ENCODE measurements at regions not wholly inside any gene's neighbourhood (a gene's known extent, or its start where the extent isn't known, plus 50 kb on each side); places are given as distances from the start of the nearest gene placed in this dataset.

DNA sequence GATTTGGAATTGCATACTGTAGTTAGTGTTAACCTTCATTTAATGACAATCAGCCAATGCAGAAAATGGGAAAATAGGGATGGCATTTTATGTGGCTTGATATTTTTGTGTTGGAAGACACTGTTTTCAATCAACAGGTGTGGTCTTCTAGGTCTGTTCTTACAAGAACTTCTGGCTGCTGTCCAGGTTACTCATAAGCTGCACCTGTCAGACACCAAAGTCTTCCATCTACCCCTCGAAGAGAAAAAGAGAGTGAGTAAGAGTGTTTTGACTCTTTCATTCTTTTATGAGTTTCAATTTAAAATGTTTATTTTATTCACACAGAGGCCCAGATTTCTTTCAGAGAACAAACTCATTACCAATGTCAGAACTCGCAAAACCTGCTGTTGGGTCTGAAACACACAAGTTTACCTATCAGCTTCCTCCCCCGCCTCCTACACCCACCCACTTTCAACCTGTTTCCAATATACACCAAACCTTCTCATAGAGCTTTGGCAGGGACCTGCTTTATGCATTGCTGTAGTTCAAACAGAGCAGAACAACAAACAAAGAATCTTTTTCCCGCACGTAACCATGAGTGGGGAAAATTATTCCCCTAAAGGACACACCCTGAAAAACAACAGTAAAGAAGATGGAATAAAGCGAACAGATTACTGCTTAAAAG lies 767.7 kb upstream of the ALCAM start:
- no peaks in the 10 kb centered on the region for H3K4me1 Mint-ChIP-seq

GRCh38 chr3:104604326-104605010 lies 762.2 kb upstream of the ALCAM start:
- H3K9me3 ChIP-seq (ENCODE audit: control insufficient read depth in 1 of 2, low read length in 2 of 2): no peaks in the 10 kb centered on the region
- H3K27ac ChIP-seq (ENCODE audit: low read depth, low read length): no peak overlapping the region
- Mint-ChIP-seq H3K9me3 (no peaks in the 10 kb centered on the region), H3K36me3 (no peaks in the 10 kb centered on the region), H3K4me1 (peaks cover 0 to 5% (median under 1%) of the 10 kb centered on the region in 4 donors), H3K4me3 (no peak overlapping the region), H3K27ac (no peak overlapping the region), H3K27me3 (peaks cover 0 to 5% of the 10 kb centered on the region in 2 donors)
- no peak for DNase-seq
- H3K4me3 ChIP-seq (ENCODE audit: low read length in 2 of 2): no peak overlapping the region
- intact Hi-C loops (cut with micrococcal nuclease): no loop called here
- CTCF ChIA-PET (ENCODE audit: partially characterized antibody): interaction anchor here (1.1 kb wide), 1 partner anchor 36 kb away, joined by 3 read pairs; no protein-coding TSS in a partner anchor
- no peaks in the 10 kb centered on the region for H3K36me3 ChIP-seq (ENCODE audit: insufficient read depth, low read length)
- H3K27me3 ChIP-seq (ENCODE audit: insufficient read depth, low read length): no peaks in the 10 kb centered on the region
- POLR2A ChIA-PET (ENCODE audit: partially characterized antibody): no interaction called here
- no peaks in the 10 kb centered on the region for H3K4me1 ChIP-seq (ENCODE audit: insufficient read depth, low read length)

More for the DNA sequence above, 767.7 kb upstream of the ALCAM start:
- Histone ChIP-seq H3K4me3 (ENCODE audit: low read length in 2 of 2) (no peak overlapping the region), H3K4me1 (ENCODE audit: insufficient read depth, low read length) (no peaks in the 10 kb centered on the region), H3K27ac (ENCODE audit: low read depth, low read length) (no peak overlapping the region), H3K36me3 (ENCODE audit: insufficient read depth, low read length) (no peaks in the 10 kb centered on the region), H3K27me3 (ENCODE audit: insufficient read depth, low read length) (no peaks in the 10 kb centered on the region), H3K9me3 (ENCODE audit: control insufficient read depth in 1 of 2, low read length in 2 of 2) (no peaks in the 10 kb centered on the region)
- ChIA-PET CTCF (ENCODE audit: partially characterized antibody) (no interaction called here), POLR2A (ENCODE audit: partially characterized antibody) (no interaction called here)
- DNase-seq: no peak
- Mint-ChIP-seq H3K27me3 (peaks cover 0 to 1% of the 10 kb centered on the region in 2 donors), H3K36me3 (no peaks in the 10 kb centered on the region), H3K27ac (no peak overlapping the region), H3K9me3 (peaks cover 0 to 2% (median 0%) of the 10 kb centered on the region in 8 donors), H3K4me3 (no peak overlapping the region)
- intact Hi-C loops (cut with micrococcal nuclease): no loop called here

- intact Hi-C loops (cut with micrococcal nuclease): no loop called here
- H3K27me3 Mint-ChIP-seq: peaks cover 0 to 5% of the 10 kb centered on the region in 2 donors
- POLR2A ChIA-PET (ENCODE audit: partially characterized antibody): no interaction called here
- H3K36me3 Mint-ChIP-seq: no peaks in the 10 kb centered on the region
- no peaks in the 10 kb centered on the region for H3K27me3 ChIP-seq (ENCODE audit: insufficient read depth, low read length)
- no peaks in the 10 kb centered on the region for H3K4me1 ChIP-seq (ENCODE audit: insufficient read depth, low read length)
- no peak overlapping the region for H3K4me3 Mint-ChIP-seq
- H3K9me3 ChIP-seq (ENCODE audit: control insufficient read depth in 1 of 2, low read length in 2 of 2): no peaks in the 10 kb centered on the region
- no peak overlapping the region for H3K27ac ChIP-seq (ENCODE audit: low read depth, low read length)
- CTCF ChIA-PET (ENCODE audit: partially characterized antibody): interaction anchor here (0.8 to 2.4 kb wide), 2 partner anchors 10 to 14 kb away, joined by 3 to 7 read pairs; no protein-coding TSS in a partner anchor
- no peak overlapping the region for H3K4me3 ChIP-seq (ENCODE audit: low read length in 2 of 2)
- H3K9me3 Mint-ChIP-seq: no peaks in the 10 kb centered on the region
- no peak overlapping the region for H3K27ac Mint-ChIP-seq
- H3K36me3 ChIP-seq (ENCODE audit: insufficient read depth, low read length): no peaks in the 10 kb centered on the region
- DNase-seq: no peak
- peaks cover 0 to 5% (median under 1%) of the 10 kb centered on the region in 4 donors for H3K4me1 Mint-ChIP-seq
Observed at GRCh38 chr3:104606812-104607211, 759.9 kb upstream of the ALCAM start.

DNA sequence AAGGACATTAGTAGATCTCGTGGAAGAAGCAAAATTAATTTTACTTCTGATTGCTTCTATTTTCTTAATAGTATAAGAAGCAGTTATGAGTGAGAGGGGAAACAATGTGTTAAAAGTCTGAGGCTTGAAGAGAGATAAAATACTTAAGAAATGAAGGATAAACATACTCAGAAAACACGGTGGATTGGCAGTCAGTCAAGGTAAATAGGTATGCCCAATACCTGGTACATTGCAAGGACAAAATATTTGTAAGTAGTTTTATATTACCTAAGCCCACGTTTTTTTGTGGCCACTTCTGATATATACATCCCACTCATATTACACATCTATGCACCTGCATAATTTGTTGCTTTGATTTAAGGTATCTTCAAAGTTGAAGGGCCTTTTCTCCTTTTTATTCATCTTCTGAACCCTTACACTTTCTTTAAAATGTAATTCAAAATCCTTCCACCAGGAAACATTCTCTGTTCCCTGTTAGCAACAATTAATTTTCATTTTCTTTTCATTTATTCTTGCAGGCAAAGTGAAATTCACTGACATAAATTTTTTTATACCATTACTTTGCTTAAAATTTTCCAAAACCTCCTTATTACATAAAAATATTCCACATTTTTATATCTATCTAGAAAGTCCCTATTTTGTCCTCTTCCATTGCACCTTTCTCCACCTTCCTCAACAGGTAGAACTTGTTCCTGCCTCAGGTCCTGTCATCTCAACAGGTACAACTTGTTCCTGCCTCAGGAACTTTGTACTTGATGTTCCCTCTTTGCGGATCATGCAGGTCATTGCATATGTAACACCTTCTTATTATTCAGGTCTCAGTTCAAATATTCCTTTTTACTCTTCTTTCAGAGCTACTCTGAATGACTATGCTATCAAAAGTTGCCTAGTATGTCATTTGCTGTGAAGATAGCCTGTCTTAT lies 755.7 kb upstream of the ALCAM start:
- DNase-seq: no peak
- Histone ChIP-seq H3K27me3 (ENCODE audit: insufficient read depth, low read length) (no peaks in the 10 kb centered on the region), H3K4me1 (ENCODE audit: insufficient read depth, low read length) (no peaks in the 10 kb centered on the region), H3K36me3 (ENCODE audit: insufficient read depth, low read length) (no peaks in the 10 kb centered on the region), H3K9me3 (ENCODE audit: control insufficient read depth in 1 of 2, low read length in 2 of 2) (no peaks in the 10 kb centered on the region), H3K27ac (ENCODE audit: low read depth, low read length) (no peak overlapping the region), H3K4me3 (ENCODE audit: low read length in 2 of 2) (no peak overlapping the region)
- Mint-ChIP-seq H3K9me3 (no peaks in the 10 kb centered on the region), H3K27me3 (peaks cover 0 to 2% of the 10 kb centered on the region in 2 donors), H3K4me1 (peaks cover 0 to 5% (median under 1%) of the 10 kb centered on the region in 4 donors), H3K4me3 (no peak overlapping the region), H3K36me3 (no peaks in the 10 kb centered on the region), H3K27ac (no peak overlapping the region)
- ChIA-PET POLR2A (ENCODE audit: partially characterized antibody) (no interaction called here), CTCF (ENCODE audit: partially characterized antibody) (no interaction called here)
- intact Hi-C loops (cut with micrococcal nuclease): no loop called here

DNA sequence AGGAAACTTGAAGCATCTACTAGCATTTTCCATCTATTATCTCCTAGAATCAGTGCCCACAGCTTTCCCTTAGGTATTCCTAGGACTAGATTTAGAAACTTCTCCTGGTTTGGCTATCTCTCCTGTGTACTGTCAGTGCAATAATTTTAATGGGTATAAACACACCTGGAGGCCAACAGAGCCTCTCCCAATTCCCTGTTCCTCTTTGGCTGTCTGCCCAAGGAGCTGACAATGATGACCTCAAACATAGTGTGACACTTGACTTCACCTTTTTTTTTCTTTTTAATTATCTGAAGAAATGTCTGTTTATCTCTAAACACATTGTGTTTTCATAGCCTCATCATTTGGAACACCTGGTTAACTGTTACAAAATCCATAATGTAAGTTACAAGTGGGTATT lies 754.5 kb upstream of the ALCAM start:
- Mint-ChIP-seq H3K4me3 (no peak overlapping the region), H3K27ac (no peak overlapping the region), H3K36me3 (no peaks in the 10 kb centered on the region), H3K4me1 (no peaks in the 10 kb centered on the region), H3K27me3 (peaks cover 0 to 3% of the 10 kb centered on the region in 2 donors), H3K9me3 (no peaks in the 10 kb centered on the region)
- Histone ChIP-seq H3K4me1 (ENCODE audit: insufficient read depth, low read length) (no peaks in the 10 kb centered on the region), H3K4me3 (ENCODE audit: low read length in 2 of 2) (no peak overlapping the region), H3K36me3 (ENCODE audit: insufficient read depth, low read length) (no peaks in the 10 kb centered on the region), H3K27me3 (ENCODE audit: insufficient read depth, low read length) (no peaks in the 10 kb centered on the region), H3K27ac (ENCODE audit: low read depth, low read length) (no peak overlapping the region), H3K9me3 (ENCODE audit: control insufficient read depth in 1 of 2, low read length in 2 of 2) (no peaks in the 10 kb centered on the region)
- DNase-seq: no peak
- POLR2A ChIA-PET (ENCODE audit: partially characterized antibody): no interaction called here
- CTCF ChIA-PET (ENCODE audit: partially characterized antibody): interaction anchor here (1.9 kb wide), 1 partner anchor 16 kb away, joined by 5 read pairs; no protein-coding TSS in a partner anchor
- intact Hi-C loops (cut with micrococcal nuclease): no loop called here

GRCh38 chr3:104614564-104614963 lies 752.1 kb upstream of the ALCAM start:
- H3K27me3 Mint-ChIP-seq: peaks cover 0 to 3% of the 10 kb centered on the region in 2 donors
- POLR2A ChIA-PET (ENCODE audit: partially characterized antibody): no interaction called here
- Histone ChIP-seq H3K4me1 (ENCODE audit: insufficient read depth, low read length) (no peaks in the 10 kb centered on the region), H3K36me3 (ENCODE audit: insufficient read depth, low read length) (no peaks in the 10 kb centered on the region), H3K27ac (ENCODE audit: low read depth, low read length) (no peak overlapping the region), H3K27me3 (ENCODE audit: insufficient read depth, low read length) (no peaks in the 10 kb centered on the region), H3K9me3 (ENCODE audit: control insufficient read depth in 1 of 2, low read length in 2 of 2) (no peaks in the 10 kb centered on the region), H3K4me3 (ENCODE audit: low read length in 2 of 2) (no peak overlapping the region)
- CTCF ChIA-PET (ENCODE audit: partially characterized antibody): interaction anchor here (1.2 kb wide), 1 partner anchor 18 kb away, joined by 3 read pairs; no protein-coding TSS in a partner anchor
- no peaks in the 10 kb centered on the region for H3K4me1 Mint-ChIP-seq
- no peak overlapping the region for H3K27ac Mint-ChIP-seq
- no peaks in the 10 kb centered on the region for H3K36me3 Mint-ChIP-seq
- no peak for DNase-seq
- no peak overlapping the region for H3K4me3 Mint-ChIP-seq
- intact Hi-C loops (cut with micrococcal nuclease): no loop called here
- H3K9me3 Mint-ChIP-seq: peaks cover 0 to 1% (median 0%) of the 10 kb centered on the region in 8 donors
